Right lobe of liver (tissue), 6 donors: ENCODE measurements at regions not wholly inside any gene's neighbourhood (a gene's known extent, or its start where the extent isn't known, plus 50 kb on each side); places are given as distances from the start of the nearest gene placed in this dataset.

Source experiments
- ATAC-seq, 4 donors: fragments of 200-7000 bp; cut with Tn5 transposase; one replicate each; pipeline ENCODE4 v1.9.1; 2020; ENCODE audit warnings: mild to moderate bottlenecking in 4 of 4, moderate library complexity in 4 of 4
- DNase-seq, 3 donors: peaks; one replicate each; pipeline ENCODE4 v3.0.0-alpha.2; 2020
- H3K27ac ChIP-seq, 3 donors: fragments of 200-600 bp; one replicate each; pipeline ENCODE4 v1.8.0; 2022
- H3K27me3 ChIP-seq, 2 donors: fragments of 200-600 bp; one replicate each; pipeline ENCODE4 v1.8.0; 2022
- H3K36me3 ChIP-seq, 4 donors: fragments of 200-600 bp; sonication (generic) in 1 of 4; one replicate each; pipeline versions ENCODE4 v1.5.1 to v1.8.0; 2017 to 2022; ENCODE audit warnings: control low read depth in 1 of 4
- H3K4me1 ChIP-seq, 4 donors: fragments of 200-600 bp; sonication (generic) in 1 of 4; one replicate each; pipeline versions ENCODE4 v1.5.1 to v1.8.0; 2017 to 2022; ENCODE audit warnings: control low read depth in 1 of 4
- H3K4me3 ChIP-seq, 3 donors: fragments of 200-600 bp; one replicate each; pipeline ENCODE4 v1.8.0; 2022
- H3K9me3 ChIP-seq, 4 donors: fragments of 200-600 bp; sonication (generic) in 1 of 4; one replicate each; pipeline versions ENCODE4 v1.5.1 to v1.8.0; 2017 to 2022; ENCODE audit warnings: control low read depth in 1 of 4
- POLR2A ChIP-seq: fragments of 450-650 bp; IDR thresholded peaks from one replicate; pipeline ENCODE4 v1.6.1; 2017; ENCODE audit warnings: antibody characterized with exemption, mild to moderate bottlenecking
- WGBS: methylation state at CpG from one replicate; pipeline ENCODE4 v1.1.6; 2018; ENCODE audit warnings: low coverage, low lambda C conversion rate; ENCODE audit not compliant: insufficient coverage; ENCODE audit errors: missing lambda C conversion rate; 5-methylcytosine and 5-hydroxymethylcytosine counted together
- intact Hi-C, 2 donors: fragments of 100-400 bp; cut with DNase I; formaldehyde crosslinking; loops; one replicate each; pipeline versions ENCODE4 v1.11.2 to v1.14.1; 2022
- TF ChIP-seq, protein P1 (sequence below), 4 donors: fragments of 200-600 bp in 3 of 4; fragments of 450-650 bp in 1 of 4; IDR thresholded peaks; one replicate each; pipeline versions ENCODE4 v1.5.1 to v1.8.0; 2016 to 2022; ENCODE audit warnings: antibody characterized with exemption in 4 of 4, mild to moderate bottlenecking in 2 of 4
- donor health status: DM: no; HTN: yes; CAD: no.
- donor health status: DM: no; HTN: no; CAD: no.
- donor health status: DM: no; HTN: no; CAD: no.
- donor health status: DM: no; HTN: yes; CAD: no.
- donor health status: DM: no; HTN: yes; CAD: no.

DNA sequence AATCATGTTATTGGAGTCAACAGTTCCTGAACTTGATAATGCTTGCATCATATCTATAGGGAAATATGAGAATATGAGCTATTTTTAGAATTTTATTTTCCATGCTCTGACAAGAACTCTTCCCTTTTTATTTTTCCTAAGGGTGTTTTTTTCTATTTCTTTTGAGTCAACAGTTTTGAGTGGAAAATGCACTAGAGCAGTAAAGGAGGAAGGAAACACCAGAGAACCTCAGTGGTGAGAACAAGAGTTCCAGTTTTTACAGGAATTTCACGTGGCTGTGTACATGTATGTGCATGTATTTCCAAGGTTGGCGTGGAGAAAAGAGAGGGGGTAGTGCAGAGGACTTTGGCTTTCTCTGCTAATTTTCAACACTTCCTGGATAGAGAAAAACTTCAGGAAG, 63.6 kb upstream of the TNFSF18 start:
- intact Hi-C loops, result no loop called here
- DNase-seq (no peak), ATAC-seq (peak in 2 of 4 donors; percentile 31 to 38)
- Histone ChIP-seq H3K27ac (no peak overlapping the region), H3K36me3 (no peaks in the 10 kb centered on the region), H3K9me3 (no peaks in the 10 kb centered on the region), H3K4me1 (no peaks in the 10 kb centered on the region), H3K4me3 (no peak overlapping the region), H3K27me3 (no peaks in the 10 kb centered on the region)
- 50% methylated on average over 2 of the region's 2 CpGs for WGBS
- TF ChIP-seq POLR2A, result no peak
- TF ChIP-seq, protein P1, sequence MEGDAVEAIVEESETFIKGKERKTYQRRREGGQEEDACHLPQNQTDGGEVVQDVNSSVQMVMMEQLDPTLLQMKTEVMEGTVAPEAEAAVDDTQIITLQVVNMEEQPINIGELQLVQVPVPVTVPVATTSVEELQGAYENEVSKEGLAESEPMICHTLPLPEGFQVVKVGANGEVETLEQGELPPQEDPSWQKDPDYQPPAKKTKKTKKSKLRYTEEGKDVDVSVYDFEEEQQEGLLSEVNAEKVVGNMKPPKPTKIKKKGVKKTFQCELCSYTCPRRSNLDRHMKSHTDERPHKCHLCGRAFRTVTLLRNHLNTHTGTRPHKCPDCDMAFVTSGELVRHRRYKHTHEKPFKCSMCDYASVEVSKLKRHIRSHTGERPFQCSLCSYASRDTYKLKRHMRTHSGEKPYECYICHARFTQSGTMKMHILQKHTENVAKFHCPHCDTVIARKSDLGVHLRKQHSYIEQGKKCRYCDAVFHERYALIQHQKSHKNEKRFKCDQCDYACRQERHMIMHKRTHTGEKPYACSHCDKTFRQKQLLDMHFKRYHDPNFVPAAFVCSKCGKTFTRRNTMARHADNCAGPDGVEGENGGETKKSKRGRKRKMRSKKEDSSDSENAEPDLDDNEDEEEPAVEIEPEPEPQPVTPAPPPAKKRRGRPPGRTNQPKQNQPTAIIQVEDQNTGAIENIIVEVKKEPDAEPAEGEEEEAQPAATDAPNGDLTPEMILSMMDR (IDR thresholded peaks at IDR 0.05), result no peak

DNA sequence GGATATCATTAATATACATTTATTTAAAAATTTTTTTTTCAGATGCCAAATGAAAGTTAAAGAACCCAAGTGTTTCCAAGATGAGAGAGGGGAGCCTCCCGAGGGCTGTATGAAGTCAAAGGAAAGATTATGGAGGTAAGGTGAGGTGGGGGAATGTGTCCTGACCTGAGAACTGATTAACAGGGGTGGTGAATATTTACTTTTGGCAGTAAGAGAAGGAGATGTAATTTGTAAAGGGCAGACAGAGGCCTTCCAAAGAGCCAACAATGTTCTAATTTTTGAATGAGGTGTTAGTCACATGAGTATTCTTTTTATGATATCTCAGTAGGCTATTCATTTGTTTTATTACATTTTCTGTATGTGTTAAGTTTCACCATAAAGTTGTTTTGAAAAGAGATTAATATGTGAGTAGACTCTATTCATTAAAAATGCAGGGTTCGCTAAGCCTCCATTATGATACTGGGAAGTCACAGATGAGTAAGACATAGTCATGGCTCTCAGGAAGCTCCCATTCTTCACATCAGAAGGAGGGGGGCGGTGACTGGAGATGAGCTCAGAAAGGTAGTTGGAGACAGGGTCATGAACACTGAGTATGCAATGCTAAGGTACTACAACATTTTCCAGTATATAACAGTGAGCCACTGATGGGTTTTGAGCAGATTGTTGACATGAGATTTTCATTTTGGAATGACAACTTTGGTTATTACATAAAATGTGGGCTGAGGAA, 62.4 kb upstream of the TNFSF18 start:
- Histone ChIP-seq H3K27me3 (no peaks in the 10 kb centered on the region), H3K36me3 (no peaks in the 10 kb centered on the region), H3K9me3 (no peaks in the 10 kb centered on the region), H3K4me3 (no peak overlapping the region), H3K27ac (no peak overlapping the region), H3K4me1 (no peaks in the 10 kb centered on the region)
- DNase-seq, result no peak
- WGBS, result 93% methylated on average over 3 of the region's 3 CpGs
- no peak for ATAC-seq
- intact Hi-C loops, result no loop called here
- TF ChIP-seq, protein P1 (IDR thresholded peaks at IDR 0.05), result no peak
- TF ChIP-seq POLR2A, result no peak

DNA sequence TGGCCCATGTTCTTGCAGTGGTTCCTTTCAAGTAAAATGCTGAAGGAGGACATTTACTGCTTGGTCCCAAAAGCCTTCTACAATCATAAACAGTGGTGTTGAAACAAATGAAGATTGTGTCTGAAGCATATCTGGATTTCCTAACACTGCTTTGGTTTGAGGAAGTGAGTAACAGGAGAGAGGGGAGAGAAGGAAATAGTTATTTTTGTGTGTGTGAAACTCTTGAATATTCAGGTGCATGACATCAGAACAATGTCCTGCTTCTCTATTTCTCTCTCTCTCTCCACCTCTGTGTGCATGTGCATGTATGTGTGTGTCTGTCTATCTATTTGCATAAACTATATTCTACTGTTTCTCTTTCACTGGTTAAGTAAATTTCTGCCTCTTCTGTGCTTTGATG, 61.4 kb upstream of the TNFSF18 start:
- peak in 2 of 4 donors; percentile 46 to 53 for ATAC-seq
- intact Hi-C loops, result no loop called here
- no peaks in the 10 kb centered on the region for H3K9me3 ChIP-seq
- no peak overlapping the region for H3K27ac ChIP-seq
- no peak for TF ChIP-seq POLR2A
- TF ChIP-seq, protein P1 (IDR thresholded peaks at IDR 0.05), result no peak
- H3K36me3 ChIP-seq, result no peaks in the 10 kb centered on the region
- no peaks in the 10 kb centered on the region for H3K4me1 ChIP-seq
- no peak overlapping the region for H3K4me3 ChIP-seq
- DNase-seq, result no peak
- no peaks in the 10 kb centered on the region for H3K27me3 ChIP-seq

DNA sequence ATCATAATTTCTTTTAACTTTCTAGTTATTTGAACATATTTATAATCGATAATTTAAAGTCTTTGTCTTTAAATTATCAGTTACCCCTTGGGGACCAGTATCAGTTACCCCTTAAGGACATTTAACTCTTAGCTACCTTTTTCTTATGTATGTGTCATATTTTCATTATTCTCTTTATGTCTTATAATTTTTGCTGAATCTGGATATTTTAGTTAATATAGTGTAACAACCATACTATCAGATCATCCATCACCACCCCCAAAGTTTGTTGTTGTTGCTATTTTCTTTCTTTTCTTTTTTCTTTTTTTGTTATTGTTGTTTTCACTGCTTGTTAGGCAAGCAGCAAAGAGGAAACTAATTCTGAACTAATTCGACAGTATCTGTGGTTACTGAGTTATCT, 57.0 kb upstream of the TNFSF18 start:
- no peak for ATAC-seq
- 67% methylated on average over 2 of the region's 2 CpGs for WGBS
- intact Hi-C loops, result no loop called here

More for the DNA sequence above, 57.0 kb upstream of the TNFSF18 start:
- H3K27me3 ChIP-seq, result no peaks in the 10 kb centered on the region
- no peaks in the 10 kb centered on the region for H3K4me1 ChIP-seq
- no peaks in the 10 kb centered on the region for H3K9me3 ChIP-seq
- DNase-seq, result no peak
- H3K36me3 ChIP-seq, result no peaks in the 10 kb centered on the region
- TF ChIP-seq, protein P1 (IDR thresholded peaks at IDR 0.05), result no peak
- no peak for TF ChIP-seq POLR2A
- H3K27ac ChIP-seq, result no peak overlapping the region
- no peak overlapping the region for H3K4me3 ChIP-seq
